HG02763 (cell line): ENCODE measurements at regions not wholly inside any gene's neighbourhood (a gene's known extent, or its start where the extent isn't known, plus 50 kb on each side); places are given as distances from the start of the nearest gene placed in this dataset.

Experiments used
- ATAC-seq: cut with Tn5 transposase; IDR thresholded peaks from one replicate; pipeline ENCODE4 v1.9.1; 2021; ENCODE audit warnings: mild to moderate bottlenecking, moderate library complexity; ENCODE audit not compliant: unreplicated experiment

DNA sequence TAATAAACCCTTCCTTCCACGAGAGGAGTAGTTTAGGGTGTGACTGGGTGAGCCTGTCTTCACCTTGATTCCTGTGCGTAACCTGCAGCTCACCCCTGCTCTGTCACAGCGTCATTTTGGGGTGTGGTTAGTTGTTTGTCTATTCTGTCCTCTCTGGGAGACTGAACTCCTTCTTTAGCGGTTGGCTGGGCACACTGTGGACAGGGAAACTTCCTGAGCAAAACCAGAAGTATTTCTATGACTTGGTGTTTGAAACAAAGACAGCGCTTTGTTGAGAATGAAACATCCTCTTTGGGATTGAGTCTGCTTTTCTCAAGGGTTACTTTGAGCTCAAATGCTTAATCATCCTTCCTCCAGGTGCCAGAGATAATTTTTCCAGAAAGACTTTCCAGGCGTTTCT lies 270.7 kb downstream of the HRH4 start:
- no peak for ATAC-seq

DNA sequence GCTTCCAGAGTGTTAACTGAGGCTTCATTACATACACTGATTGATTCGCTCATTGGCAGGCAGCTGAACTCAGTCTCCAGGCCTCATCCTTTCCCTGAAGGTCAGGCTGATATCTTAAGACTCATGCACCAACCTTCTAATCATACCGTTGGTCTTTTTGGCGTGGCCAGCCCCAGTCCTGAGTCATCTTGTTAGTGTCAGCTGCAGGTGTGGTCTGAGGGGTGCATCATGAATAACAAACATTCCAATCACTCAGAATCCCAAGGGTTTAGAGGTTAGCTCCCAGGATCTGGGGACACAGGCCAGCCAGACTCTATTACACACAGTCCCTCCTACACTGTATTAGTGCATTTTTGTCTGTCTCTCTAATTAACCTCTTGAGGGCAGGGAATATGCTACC lies 271.5 kb downstream of the HRH4 start:
- no peak for ATAC-seq

DNA sequence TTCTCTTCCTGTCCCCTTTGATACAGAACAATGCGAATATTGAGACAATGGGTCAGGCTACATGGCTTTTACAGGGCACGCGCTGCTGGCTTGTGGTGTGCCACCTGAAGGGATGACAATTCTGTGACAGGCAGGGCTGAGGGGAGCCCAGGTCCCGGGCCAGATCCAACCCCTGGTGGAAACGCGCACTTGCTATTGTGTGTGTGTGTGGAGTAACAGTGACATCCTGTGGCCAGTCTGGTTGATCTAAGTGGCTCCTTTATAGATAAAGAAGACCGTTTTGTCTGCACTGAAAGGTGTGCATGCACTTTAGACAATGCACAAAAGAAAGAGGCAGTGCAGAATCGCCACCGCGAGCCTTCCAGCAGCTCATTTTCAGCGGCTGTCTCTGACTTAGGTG lies 273.6 kb downstream of the HRH4 start:
- ATAC-seq, result no peak

DNA sequence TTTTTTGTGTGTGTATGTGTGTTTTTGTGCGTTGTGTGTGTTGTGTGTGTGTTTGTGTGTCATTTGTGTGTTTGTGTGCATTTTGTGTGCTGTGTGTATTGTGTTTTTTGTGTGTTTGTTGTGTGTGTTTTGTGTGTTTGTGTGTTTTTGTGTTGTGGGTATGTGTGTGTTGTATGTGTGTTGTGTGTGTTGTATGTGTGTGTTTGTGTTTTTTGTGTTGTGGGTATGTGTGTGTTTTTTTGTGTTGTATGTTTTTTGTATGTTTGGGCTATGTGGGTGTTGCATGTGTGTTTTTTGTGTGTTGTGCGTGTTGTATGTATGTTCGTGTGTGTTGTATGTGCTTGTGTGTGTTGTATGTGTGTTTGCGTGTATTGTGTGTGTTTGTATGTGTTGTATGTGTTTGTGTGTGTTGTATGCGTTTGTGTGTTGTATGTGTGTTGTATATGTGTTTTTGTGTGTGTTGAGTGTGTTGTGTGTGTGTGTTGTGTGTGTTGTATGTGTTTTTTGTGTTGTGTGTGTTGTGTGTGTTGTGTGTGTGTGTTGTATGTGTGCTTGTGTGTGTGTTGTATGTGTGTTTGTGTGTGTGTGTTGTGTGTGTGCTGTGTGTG lies 275.3 kb downstream of the HRH4 start:
- ATAC-seq, result no peak

DNA sequence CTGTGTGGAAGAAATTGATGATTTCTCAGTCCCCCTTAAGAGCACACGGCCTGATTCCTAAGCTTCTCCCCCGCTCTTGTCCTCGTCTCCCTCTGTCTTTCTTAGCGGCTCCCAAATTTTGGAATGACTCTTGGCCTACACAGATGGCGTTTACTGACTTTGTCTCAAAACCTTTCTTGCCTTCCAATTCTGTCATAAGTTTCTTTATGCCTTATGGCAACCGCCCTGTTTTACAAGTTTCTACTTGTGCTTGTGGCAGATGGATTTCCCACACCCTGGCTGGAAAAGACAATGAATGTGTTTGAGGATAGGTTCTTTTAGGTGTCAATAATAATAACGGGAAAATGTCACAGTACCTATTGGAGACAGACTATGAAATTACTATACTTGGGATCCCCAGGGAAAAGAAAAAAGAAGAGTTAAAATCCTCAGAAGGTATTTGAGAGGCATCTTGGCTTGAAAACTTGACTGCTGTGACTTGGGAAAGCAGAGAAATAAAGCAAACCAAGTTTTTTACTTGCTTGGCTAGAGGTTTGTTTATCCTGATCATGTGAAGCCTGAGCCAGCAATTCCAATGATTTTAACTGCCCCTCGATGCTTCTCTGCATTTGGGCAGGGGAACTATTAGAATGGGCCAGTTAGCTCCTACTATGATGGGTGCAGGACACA lies 276.4 kb downstream of the HRH4 start:
- ATAC-seq, result no peak

DNA sequence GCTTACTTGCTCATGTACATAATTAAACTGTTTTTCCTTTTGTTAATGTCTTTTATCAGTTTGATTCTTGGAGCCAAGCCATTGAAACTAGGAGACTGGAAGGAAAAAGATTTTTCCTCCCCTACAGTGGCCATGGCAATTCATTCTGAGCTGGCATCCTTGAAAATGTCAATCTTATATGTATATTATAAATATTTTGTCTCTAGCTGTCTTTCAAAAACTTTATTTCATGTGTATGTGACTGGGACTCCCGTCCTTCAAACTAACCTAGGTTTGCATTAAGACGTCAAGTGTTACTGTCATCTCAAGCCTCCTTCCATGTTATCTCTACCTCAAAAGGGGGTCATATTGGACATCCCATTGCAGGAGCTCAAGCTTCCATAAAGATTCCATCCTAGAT lies 280.4 kb downstream of the HRH4 start:
- ATAC-seq, result no peak

DNA sequence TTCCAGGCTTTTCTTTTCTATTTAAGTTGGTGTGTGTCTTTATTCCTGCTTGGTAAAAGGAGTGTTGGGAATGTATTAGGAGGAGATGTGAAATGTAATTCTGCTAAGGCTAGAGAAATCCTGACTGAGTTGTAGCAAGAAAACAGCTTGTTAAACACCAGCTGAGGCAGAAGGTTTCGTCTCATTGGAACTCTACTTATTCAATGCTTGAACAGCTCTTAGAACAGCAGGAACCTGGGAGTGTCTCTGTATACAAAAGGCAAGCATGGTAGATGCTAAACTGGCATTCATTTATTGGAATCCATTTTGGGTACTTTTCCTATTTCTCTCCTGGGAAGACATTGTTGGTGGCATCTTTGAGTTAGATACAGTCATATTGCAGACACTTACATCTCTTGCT lies 280.9 kb downstream of the HRH4 start:
- ATAC-seq, result no peak

DNA sequence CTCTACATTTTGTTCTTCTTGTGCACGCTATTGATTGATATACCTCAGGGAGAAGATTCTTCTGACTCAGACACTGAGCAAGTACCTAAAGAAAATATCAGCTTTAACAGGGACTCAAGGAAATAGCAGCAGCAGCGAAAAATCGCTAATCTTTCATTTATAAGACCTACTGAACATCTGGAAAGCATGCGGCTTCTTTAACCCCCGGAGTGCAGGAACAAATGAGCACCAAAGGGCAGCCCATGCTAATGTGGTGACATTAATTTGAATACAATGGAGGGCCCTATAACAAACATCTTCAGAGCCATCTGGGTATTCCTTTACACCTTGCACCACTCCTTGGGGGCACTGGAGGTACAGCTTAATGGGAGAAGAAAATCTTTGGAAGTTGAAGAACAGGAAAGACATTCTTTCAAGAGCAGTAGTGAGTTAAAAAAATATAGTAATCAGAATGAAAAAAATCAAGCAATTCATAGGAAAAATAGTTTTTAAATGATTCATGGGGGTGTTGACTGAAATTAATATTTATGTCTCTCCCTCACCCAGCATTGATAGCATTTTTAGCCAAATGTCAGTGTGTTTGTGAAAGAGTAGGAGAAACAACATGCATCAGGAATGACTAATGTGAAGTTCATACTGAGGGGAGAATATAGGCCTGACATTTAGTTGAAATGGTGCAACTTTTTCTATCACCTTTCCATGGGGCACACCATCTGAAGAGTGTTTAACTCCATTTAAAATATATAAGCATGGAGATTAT lies 281.7 kb downstream of the HRH4 start:
- no peak for ATAC-seq

DNA sequence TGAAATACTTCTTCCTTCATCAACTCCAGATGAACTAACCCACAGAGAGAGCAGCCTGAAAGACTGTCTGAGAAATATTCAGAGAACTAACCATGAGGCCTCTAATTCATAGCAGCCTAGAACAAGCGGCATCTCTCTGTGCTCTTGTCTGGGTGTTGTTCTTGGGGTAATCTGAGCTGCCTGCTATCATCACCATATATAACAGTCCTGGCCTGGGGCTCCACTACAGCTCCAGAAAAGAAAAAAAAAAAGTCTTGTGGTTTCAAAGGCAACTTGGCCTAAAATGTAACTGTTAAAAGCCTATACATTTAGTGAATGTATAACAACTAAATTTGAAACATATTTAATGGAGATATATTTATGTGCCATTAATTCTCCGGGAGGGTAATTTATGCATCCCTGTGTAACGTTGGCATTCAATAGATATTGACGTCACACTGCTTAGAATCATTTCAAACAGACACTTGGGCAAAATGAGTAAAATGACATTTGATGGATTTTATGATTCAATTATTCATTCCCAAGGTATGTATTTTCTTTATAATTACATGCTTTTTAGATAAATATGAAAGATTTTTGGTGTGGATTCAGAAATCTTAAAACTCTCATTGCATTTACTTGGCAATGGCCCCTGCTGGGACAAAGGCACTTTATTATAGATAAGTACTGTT lies 294.3 kb downstream of the HRH4 start:
- ATAC-seq, result no peak

DNA sequence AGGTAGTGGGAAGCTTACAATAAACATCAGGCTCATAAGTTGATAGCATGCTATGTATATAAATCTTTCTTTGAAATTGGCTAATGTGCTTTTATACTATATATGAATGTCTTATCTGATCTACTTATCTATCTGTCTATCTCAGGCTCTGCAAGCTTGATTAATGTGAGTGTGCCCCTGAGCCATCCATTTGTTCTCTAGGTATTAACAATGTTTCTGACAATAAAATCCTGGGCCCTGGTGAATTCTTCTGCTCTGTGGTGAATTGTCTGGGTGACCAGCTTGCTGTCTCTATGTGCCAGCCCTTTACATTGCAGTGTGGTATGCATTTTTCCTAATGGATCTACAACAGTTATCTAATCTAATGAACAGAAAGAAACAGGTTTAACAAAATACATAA lies 295.9 kb downstream of the HRH4 start:
- no peak for ATAC-seq

DNA sequence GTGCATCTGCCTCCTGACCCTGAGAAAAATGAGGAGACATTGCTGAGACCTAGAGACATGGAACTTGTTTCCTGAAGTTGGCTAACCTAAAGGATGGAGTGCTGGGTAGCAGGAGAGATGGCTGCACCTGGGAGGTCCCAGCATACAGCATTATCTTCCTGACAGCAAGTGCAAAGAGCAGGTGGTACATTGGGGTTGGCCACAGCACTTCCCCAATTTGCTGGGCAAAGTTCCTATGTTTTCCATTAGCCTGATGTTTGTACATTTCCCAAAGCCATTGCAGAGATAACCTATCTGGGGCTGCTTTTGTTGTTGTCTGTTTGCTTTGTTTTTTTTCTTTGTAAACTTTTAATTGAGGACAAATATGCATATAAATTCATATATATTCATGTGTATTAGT lies 296.7 kb downstream of the HRH4 start:
- no peak for ATAC-seq

DNA sequence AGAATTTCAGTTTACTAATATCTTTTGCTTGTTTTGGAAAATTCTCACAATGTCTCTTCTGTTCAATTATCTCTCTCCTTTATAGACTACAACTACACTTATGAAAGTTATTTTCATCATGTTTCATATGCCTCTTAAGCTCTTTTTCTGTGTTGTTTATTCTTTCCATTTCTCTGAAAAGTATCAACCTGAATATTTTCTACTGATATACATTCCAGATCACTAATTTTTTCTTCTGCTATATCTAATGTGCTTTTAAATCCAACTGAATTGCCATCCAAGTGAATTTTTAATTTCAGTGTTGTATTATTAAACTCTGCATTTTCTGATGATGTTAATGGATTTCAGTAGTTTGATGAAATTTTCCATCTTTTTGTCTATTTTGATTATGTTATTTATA lies 301.3 kb downstream of the HRH4 start:
- no peak for ATAC-seq

DNA sequence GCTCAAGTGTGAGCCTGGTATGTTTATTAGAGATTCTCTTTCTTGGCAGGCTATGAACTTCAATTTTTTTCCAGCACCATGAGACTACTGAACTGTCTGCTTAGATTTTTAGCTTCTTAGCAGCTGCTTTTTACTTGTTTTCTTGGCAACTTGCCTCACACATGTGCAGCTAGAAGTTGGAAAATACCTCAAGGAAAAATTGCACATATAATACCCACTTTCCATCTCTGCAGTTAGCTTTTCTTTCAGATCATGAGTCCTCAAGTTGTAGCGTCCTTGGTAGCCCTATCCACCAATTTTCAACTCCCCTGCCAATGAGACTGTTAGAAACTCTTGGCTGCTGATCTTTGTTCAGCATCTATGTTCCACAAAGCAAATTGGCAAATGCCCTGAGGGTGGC lies 302.1 kb downstream of the HRH4 start:
- no peak for ATAC-seq

DNA sequence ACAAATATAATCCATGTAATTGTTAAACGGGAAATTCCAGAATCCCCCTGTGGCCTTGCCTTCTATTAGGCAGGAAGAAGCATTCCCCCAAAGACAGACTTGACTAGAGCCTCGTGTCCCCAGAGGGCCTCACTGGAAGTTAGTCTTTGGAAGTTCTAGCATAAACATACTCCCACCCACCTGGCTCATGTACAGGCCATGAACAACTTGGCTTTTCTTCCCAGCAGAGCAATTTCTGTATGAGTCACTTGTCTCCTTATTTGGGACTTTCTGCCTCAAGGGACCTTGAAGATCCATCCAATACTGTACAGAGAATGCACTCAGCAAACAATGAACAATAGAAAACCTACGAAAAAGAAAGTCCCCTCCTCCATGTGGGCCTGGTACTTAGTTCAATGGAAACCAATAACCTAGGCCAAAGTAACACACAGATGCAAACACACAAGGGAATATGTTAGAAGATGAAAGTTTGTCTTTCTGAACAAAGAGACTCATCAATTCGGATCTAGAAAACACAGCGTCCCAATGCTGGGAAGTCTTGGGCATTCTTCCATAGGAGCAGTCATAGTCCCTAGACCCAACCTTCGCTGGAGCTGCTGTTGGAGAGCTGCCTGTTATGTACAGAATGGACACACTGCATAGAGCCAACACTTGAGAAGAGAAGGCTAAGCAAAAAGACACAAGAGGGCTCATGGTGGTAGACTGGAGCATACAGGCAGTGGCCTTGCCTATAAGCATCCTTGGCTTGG lies 303.5 kb downstream of the HRH4 start:
- ATAC-seq, result no peak

DNA sequence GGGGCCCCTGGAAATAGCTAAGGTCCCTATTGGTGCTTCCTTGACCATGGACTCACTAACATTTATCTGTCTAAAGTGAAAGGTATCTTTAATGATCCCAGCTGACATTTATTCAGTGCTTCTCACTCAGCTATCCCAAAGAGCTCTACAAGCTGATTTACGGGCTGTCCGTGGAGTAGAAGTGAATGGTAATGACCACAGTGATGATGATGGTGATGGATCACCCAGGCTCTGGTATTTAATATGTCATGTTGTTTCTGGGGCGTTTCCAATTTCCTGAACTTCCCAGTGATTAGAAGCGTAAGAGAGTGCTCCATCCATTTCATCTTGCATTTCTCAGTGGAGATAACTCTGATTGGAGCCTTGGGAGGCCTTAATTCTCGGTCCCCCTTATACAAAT lies 304.3 kb downstream of the HRH4 start:
- no peak for ATAC-seq

DNA sequence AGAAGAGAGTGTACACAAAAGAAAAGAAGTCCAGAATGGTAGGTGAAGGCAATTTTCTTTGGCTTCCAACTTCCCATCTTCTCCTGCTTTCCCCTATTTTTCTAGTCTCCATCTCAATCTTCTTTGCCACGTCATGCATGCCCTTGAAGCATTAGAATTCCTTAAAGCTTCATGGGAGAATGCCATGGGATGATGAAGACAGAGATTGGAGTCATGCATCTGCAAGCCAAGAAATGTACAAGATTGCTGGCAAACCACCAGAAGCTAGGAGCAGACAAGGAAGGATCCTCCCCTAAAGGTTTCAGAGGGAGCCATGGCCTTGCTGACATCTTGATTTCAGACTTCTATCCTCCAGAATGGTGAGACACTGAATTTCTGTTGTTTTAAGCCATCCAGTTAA lies 305.9 kb downstream of the HRH4 start:
- ATAC-seq, result no peak

DNA sequence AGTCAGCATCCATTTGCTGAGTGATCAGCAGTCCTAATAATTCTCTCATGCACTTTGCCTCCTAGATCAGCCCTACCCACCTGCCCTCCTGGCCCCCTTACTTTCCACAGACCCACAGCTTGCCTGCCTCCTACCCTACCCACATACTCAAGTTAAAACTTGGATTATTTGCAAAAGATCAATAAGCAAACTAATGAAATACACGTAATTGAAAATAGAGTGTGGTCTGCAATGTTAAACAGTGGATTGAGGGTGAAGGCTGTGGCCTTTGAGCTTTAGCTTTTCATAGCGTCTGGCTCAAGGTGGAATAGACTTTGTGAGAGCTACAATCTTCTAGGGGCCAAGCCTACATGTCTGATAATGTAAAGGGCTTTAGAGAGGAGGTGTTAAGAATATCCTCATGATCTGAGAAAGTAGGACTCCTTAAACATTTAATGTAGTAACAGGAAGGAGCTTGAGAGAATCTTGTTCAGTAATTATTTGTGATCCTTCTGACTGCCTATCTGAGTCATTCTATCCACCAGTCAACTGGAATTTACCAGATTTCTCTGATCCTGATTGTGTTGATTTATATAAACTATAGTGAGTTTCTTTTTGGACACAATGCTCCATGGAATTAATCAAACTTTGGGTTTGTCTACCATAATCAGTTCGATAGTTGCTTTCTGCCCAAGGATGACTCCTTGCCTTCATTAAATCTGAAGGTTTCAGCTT lies 310.0 kb downstream of the HRH4 start:
- no peak for ATAC-seq

DNA sequence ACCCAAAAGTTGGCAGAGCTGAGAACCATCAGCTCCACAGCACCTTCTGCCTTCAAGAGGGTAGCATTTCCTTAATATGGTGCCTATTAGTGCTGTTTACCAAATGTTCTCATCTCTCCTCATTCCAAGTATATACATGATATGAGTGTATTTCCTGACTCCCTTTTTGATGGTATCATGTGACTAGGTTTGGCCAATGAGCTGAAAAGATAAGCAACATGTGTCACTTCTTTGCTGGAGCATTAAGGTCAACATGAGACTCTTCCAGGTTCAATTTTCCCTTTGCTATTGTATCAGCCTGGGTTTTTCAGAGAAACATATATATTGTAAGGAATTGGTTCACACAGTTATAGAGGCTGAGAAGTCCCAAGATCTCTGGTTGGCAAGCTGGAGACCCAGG lies 310.9 kb downstream of the HRH4 start:
- ATAC-seq, result no peak

DNA sequence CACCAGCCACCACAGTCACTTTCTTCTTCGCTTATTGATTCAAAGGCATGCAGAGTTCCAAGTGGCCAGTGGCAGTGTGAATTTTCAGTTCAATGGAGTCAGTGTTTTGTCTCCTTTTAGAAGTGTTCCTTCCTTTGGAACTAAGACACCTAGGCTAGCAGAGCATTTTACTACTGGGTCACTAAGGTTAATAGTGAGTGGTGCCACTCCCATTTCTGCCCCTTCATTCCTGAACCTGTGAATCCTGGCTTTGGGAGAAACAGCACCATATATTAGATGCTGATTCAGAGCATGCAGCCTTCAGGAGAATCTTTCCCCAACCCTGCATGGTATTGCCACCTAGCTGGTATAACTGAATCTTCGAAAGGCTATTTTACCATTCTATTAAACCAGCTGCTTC lies 312.7 kb downstream of the HRH4 start:
- no peak for ATAC-seq

DNA sequence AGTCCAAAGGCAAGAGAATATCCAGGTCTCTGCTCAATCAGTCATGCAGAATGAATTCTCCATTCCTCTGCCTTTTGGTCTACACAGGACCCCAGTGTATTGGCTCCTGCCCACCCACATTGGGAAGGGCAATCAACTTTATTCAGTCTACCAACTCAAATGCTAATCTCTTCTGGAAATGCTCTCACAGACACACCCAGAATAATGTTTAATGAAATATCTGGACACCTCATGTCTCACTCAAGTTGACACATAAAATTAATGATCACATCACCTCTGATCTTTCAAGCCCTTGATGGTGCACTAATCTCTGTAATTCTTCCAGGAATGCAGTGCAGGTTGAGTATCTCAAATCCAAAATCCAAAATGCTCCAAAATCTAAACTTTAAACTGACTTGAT lies 315.6 kb downstream of the HRH4 start:
- ATAC-seq, result no peak
